Left renal pelvis (tissue), 4 donors: ENCODE measurements at regions not wholly inside any gene's neighbourhood (a gene's known extent, or its start where the extent isn't known, plus 50 kb on each side); places are given as distances from the start of the nearest gene placed in this dataset.

Experiments used
- DNase-seq, 4 donors: peaks; one replicate each; pipeline ENCODE4 v3.0.0-alpha.2; 2013; ENCODE audit warnings: low read depth in 4 of 4, low spot score in 3 of 4

GRCh38 chr2:207403141-207403540 is 126.6 kb upstream of the CREB1 start:
- no peak for DNase-seq

- DNase-seq, result no peak
These were observed 125.8 kb upstream of the CREB1 start for GRCh38 chr2:207403950-207404349.

- no peak for DNase-seq
These were observed 124.6 kb upstream of the CREB1 start for GRCh38 chr2:207405150-207405549.

GRCh38 chr2:207408086-207408794 is 121.5 kb upstream of the CREB1 start:
- no peak for DNase-seq

- no peak for DNase-seq
These were observed 120.2 kb upstream of the CREB1 start for GRCh38 chr2:207409517-207409916.

- no peak for DNase-seq
These were observed 116.9 kb upstream of the CREB1 start for GRCh38 chr2:207412787-207413310.

GRCh38 chr2:207413376-207413907 is 116.3 kb upstream of the CREB1 start:
- DNase-seq, result no peak

GRCh38 chr2:207416111-207416510 is 113.7 kb upstream of the CREB1 start:
- DNase-seq, result no peak

GRCh38 chr2:207416900-207417299 is 112.9 kb upstream of the CREB1 start:
- no peak for DNase-seq

- no peak for DNase-seq
These were observed 112.5 kb upstream of the CREB1 start for GRCh38 chr2:207417301-207417718.

- DNase-seq, result no peak
These were observed 111.3 kb upstream of the CREB1 start for GRCh38 chr2:207418419-207418818.

GRCh38 chr2:207419331-207419730 is 110.4 kb upstream of the CREB1 start:
- no peak for DNase-seq

- DNase-seq, result peak in 1 of 4 donors; percentile 63
These were observed 108.1 kb upstream of the CREB1 start for GRCh38 chr2:207421671-207422070.

- no peak for DNase-seq
These were observed 107.4 kb upstream of the CREB1 start for GRCh38 chr2:207422380-207422779.

GRCh38 chr2:207423886-207424285 is 105.9 kb upstream of the CREB1 start:
- DNase-seq, result no peak

GRCh38 chr2:207427986-207428385 is 101.8 kb upstream of the CREB1 start:
- DNase-seq, result no peak

GRCh38 chr2:207428573-207428972 is 101.2 kb upstream of the CREB1 start:
- no peak for DNase-seq

GRCh38 chr2:207432453-207432852 is 97.3 kb upstream of the CREB1 start:
- DNase-seq, result no peak

- no peak for DNase-seq
These were observed 95.5 kb upstream of the CREB1 start for GRCh38 chr2:207434306-207434705.

GRCh38 chr2:207434899-207435465 is 94.8 kb upstream of the CREB1 start:
- DNase-seq, result no peak

- DNase-seq, result no peak
These were observed 92.6 kb upstream of the CREB1 start for GRCh38 chr2:207437136-207437523.

- no peak for DNase-seq
These were observed 92.1 kb upstream of the CREB1 start for GRCh38 chr2:207437524-207438143.
